Aorta (tissue), 5 donors: ENCODE measurements at regions not wholly inside any gene's neighbourhood (a gene's known extent, or its start where the extent isn't known, plus 50 kb on each side); places are given as distances from the start of the nearest gene placed in this dataset.
"Not testable (repeated sequence)": the region's sequence is repeated elsewhere in the genome, so short reads cannot be mapped to it uniquely, and the experiment has no call there.

Source experiments
- ATAC-seq: fragments of 200-7000 bp; cut with Tn5 transposase; one replicate; pipeline ENCODE4 v1.9.1; 2022; ENCODE audit warnings: moderate library complexity; ENCODE audit not compliant: low FRiP score
- DNase-seq, 2 donors: peaks; one replicate each; pipeline ENCODE4 v3.0.0-alpha.2; 2020
- H3K27ac ChIP-seq, 2 donors: one replicate each; pipeline ENCODE4 v1.5.1; 2013; ENCODE audit warnings: low read length in 2 of 2, mild to moderate bottlenecking in 2 of 2, moderate library complexity in 2 of 2, control low read depth in 1 of 2, inconsistent platforms in 1 of 2, low read depth in 1 of 2
- H3K27me3 ChIP-seq, 2 donors: one replicate each; pipeline ENCODE4 v1.6.1; 2013; ENCODE audit warnings: control low read depth in 1 of 2, low read length in 1 of 2, mild to moderate bottlenecking in 1 of 2, moderate library complexity in 1 of 2; ENCODE audit not compliant: insufficient read depth in 2 of 2, control insufficient read depth in 1 of 2
- H3K36me3 ChIP-seq, 2 donors: one replicate each; pipeline ENCODE4 v1.6.1; 2013; ENCODE audit warnings: control low read depth in 1 of 2, low read length in 1 of 2, mild to moderate bottlenecking in 1 of 2; ENCODE audit not compliant: insufficient read depth in 2 of 2, control insufficient read depth in 1 of 2
- H3K4me1 ChIP-seq, 2 donors: one replicate each; pipeline ENCODE4 v1.6.1; 2013; ENCODE audit warnings: low read length in 2 of 2, control low read depth in 1 of 2, mild to moderate bottlenecking in 1 of 2, moderate library complexity in 1 of 2; ENCODE audit not compliant: insufficient read depth in 2 of 2, control insufficient read depth in 1 of 2
- H3K4me3 ChIP-seq, 2 donors: one replicate each; pipeline ENCODE4 v1.5.1; 2013; ENCODE audit warnings: low read length in 2 of 2, control low read depth in 1 of 2, mild to moderate bottlenecking in 1 of 2
- H3K9me3 ChIP-seq: one replicate; pipeline ENCODE4 v1.6.1; 2013; ENCODE audit warnings: mild to moderate bottlenecking, low read length; ENCODE audit not compliant: control insufficient read depth
- WGBS, 2 donors: extraction: QIAGEN DNeasy Blood & Tissue Kit; methylation state at CpG; one replicate each; pipeline ENCODE4 v1.1.7; 2013; 5-methylcytosine and 5-hydroxymethylcytosine counted together
- intact Hi-C, 2 donors: fragments of 100-400 bp; cut with DNase I; formaldehyde crosslinking; loops; one replicate each; pipeline versions ENCODE4 v1.14.2 to v1.15.0; 2022
- donor health status: healthy with polysubstance abuse.
- donor health status: Bipolar disorder and iron deficiency.
- donor health status: DM: no; HTN: no; CAD: no.
- donor health status: DM: no; HTN: no; CAD: no.
- donor health status: DM: yes; HTN: yes; CAD: no.

DNA sequence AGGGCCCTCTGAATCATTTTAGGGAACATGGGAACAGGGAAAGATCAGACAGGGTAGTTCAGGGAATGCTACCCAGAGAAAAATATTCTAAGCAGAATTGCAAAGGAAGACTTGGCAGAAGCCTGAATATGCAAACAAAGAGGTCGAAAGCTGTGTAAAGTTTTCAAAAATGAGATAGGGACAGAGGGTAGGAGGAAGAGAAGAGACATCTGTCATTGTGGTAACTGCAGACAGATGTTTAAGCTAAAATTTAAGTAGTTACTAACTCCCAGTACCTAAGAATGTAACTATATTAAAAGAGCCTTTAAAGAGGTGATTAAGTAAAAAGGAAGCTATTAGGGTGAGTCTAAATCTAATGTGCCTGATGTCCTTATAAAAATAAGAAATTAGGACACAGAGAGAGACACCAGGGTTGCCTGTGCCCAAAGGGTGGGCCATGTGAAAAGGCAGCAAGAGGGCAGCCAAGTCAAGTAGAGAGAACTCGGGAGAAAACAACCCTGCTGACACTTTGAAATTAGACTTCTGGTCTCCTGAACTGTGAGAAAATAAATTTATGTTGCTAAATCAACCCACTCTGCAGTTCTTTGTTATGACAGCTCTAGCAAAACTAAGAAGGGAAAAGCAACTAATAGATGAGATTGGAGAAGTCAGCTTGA lies 1647.4 kb upstream of the C9orf72 start:
- Histone ChIP-seq H3K27ac (no peak overlapping the region), H3K4me3 (no peak overlapping the region), H3K36me3 (no peaks in the 10 kb centered on the region), H3K4me1 (no peaks in the 10 kb centered on the region), H3K27me3 (no peaks in the 10 kb centered on the region), H3K9me3 (no peaks in the 10 kb centered on the region)
- intact Hi-C loops = no loop called here
- WGBS, 2 donors = 13 to 16% methylated on average over 2 of the region's 2 CpGs
- DNase-seq (no peak), ATAC-seq (no peak)

DNA sequence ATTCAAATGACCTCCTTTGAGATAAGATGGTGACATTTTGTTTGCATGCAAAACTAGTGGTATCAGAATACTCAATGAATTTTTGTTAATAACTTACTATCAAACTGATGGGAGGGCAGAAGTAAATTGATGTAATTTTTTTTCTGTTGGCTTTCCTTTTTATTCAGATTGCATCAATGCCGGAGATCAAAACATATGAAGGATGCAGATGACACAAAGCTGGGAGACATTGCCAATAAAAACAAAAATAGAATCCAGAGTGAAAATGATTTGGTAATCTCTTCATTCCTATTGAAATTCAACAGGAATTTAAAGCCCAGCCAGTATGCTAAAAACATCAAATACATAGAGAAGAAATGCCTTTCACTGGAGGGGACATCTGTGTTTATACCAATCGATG lies 1655.3 kb upstream of the C9orf72 start:
- Histone ChIP-seq H3K27ac (no peak overlapping the region), H3K4me3 (no peak overlapping the region), H3K4me1 (no peaks in the 10 kb centered on the region), H3K36me3 (no peaks in the 10 kb centered on the region), H3K27me3 (no peaks in the 10 kb centered on the region), H3K9me3 (no peaks in the 10 kb centered on the region)
- no peak for DNase-seq
- intact Hi-C loops = no loop called here
- no peak for ATAC-seq
- 72 to 78% methylated on average over 2 of the region's 2 CpGs for WGBS, 2 donors

DNA sequence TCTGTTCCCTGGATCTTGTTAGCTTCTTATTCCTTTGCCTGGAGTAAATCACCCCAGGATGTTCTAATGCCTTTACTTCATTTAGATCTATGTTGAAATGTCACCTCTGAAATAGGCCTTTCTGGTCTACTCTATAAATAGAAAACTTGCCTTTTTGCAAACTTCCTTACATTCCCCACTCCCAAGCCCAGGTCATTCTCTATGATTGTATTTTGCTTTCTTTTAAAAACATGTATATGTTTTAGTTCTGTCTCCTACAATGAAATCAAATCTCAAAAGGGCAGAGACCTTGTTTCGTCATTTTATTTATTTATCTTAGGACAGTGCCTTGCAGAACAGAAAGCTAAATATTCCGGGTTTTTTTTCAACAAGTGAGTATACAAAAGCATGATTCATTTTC lies 1657.7 kb upstream of the C9orf72 start:
- no peak for DNase-seq
- no peak overlapping the region for H3K27ac ChIP-seq
- no peak overlapping the region for H3K4me3 ChIP-seq
- no peak for ATAC-seq
- no peaks in the 10 kb centered on the region for H3K36me3 ChIP-seq
- intact Hi-C loops = no loop called here
- H3K9me3 ChIP-seq = no peaks in the 10 kb centered on the region
- no peaks in the 10 kb centered on the region for H3K4me1 ChIP-seq
- 12 to 26% methylated on average over 2 of the region's 2 CpGs for WGBS, 2 donors
- no peaks in the 10 kb centered on the region for H3K27me3 ChIP-seq

DNA sequence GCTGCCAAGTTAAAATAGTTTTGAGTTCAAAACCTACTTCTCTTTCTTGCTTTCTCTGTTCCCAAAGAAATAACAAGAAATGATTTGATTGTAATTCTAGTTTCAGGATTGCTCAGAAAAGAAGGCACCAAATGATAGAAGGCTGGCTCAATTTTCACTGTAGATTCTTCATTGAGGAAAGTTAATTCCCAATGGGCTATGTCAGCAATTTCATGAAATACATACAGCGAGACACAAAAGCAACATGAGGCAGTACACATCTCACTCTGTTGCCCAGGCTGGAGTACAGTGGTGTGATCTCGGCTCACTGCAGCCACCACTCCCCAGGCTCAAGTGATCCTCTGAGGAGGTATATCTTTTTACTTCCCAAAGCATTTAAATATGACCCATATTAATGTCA lies 1659.9 kb upstream of the C9orf72 start:
- ATAC-seq (no peak), DNase-seq (no peak)
- no peaks in the 10 kb centered on the region for H3K9me3 ChIP-seq
- no peaks in the 10 kb centered on the region for H3K36me3 ChIP-seq
- H3K27me3 ChIP-seq = no peaks in the 10 kb centered on the region
- H3K27ac ChIP-seq = no peak overlapping the region
- 79 to 84% methylated on average over 2 of the region's 2 CpGs for WGBS, 2 donors
- H3K4me3 ChIP-seq = no peak overlapping the region
- intact Hi-C loops = no loop called here
- H3K4me1 ChIP-seq = no peaks in the 10 kb centered on the region

DNA sequence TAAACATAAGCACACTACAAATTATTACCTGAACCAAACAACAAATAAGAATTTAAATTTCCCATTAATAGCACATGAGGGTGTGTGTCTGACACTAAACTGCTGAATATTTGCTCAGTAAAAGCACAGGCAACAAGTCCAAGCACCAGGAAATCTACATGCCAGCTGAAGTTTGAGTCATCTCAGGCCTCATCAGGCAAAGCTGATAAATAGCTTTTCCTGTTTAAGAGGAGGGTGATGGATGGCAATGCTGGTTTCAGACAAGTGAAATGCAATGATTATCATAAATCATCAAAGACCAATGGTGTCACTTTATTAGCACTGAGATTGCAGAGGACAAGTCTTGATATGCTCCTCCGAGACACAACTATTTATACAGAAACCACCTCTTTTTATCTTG lies 1668.0 kb upstream of the C9orf72 start:
- intact Hi-C loops = no loop called here
- H3K9me3 ChIP-seq = peaks cover 2% of the 10 kb centered on the region
- ATAC-seq (no peak), DNase-seq (no peak)
- no peak overlapping the region for H3K4me3 ChIP-seq
- no peak overlapping the region for H3K27ac ChIP-seq
- no peaks in the 10 kb centered on the region for H3K36me3 ChIP-seq
- no peaks in the 10 kb centered on the region for H3K27me3 ChIP-seq
- WGBS, 2 donors = 69 to 75% methylated on average over 1 of the region's 1 CpG
- no peaks in the 10 kb centered on the region for H3K4me1 ChIP-seq

DNA sequence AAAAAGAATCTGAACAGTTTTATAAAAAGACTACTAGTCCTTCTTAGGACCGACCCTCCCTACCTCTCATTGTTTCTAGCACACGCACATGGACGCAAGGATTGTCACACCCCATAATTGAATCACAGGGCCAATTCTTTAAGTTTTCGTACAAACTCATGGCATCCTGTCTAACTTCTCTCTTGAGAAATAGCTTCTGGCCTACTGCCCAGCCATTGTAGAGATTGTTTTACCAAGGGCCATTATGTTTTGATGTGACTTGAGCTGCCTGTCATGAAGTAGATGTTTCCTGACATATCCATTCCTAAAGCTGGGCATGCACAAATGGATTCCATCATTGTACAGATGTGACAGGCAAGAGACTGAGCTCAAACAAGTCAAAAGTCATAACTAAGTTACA lies 1672.1 kb upstream of the C9orf72 start:
- H3K4me1 ChIP-seq = no peaks in the 10 kb centered on the region
- DNase-seq = no peak

DNA sequence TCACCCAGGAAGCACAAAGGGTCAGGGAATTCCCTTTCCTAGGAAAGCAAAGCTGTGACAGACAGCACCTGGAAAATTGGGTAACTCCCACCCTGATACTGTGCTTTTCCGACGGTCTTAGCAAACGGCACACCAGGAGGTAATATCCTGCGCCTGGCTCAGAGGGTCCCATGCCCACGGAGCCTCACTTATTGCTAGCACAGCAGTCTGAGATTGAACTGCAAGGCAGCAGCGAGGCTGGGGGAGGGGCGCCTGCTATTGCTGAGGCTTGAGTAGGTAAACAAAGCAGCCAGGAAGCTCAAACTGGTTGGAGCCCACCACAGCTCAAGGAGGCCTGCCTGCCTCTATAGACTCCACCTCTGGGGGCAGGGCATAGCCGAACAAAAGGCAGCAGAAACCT lies 1697.1 kb upstream of the C9orf72 start:
- DNase-seq, H3K4me1 ChIP-seq, H3K27me3 ChIP-seq, intact Hi-C loops, H3K36me3 ChIP-seq, H3K27ac ChIP-seq, H3K4me3 ChIP-seq, H3K9me3 ChIP-seq, ATAC-seq: not testable (repeated sequence)
- 88 to 90% methylated on average over 8 of the region's 8 CpGs for WGBS, 2 donors

More for the DNA sequence above, 1672.1 kb upstream of the C9orf72 start:
- Histone ChIP-seq H3K27me3 (no peaks in the 10 kb centered on the region), H3K4me3 (no peak overlapping the region), H3K36me3 (no peaks in the 10 kb centered on the region), H3K9me3 (peaks cover 2% of the 10 kb centered on the region), H3K27ac (no peak overlapping the region)
- intact Hi-C loops = no loop called here
- no peak for ATAC-seq
- WGBS, 2 donors = 46% methylated on average over 4 of the region's 4 CpGs

DNA sequence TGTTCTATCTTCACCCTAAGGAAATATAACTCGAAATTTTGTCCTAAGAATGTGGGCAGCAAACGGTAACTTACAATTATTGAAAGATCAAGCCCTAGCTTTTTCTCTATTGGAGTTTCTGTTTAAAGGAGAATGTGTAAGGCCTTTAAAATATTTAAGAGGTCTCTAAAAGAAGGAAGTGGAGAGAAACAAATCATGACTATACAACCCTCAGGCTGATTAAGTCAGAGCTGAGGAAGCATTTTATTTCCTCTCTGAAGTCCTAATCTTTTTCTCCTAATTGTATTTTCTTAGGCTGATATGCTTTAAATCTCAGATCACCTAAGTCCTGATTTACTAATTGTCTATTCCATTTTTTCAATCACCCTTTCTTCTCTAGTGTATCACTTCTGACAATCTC lies 1708.8 kb upstream of the C9orf72 start:
- Histone ChIP-seq H3K9me3 (no peaks in the 10 kb centered on the region), H3K36me3 (no peaks in the 10 kb centered on the region), H3K4me1 (no peaks in the 10 kb centered on the region), H3K27me3 (no peaks in the 10 kb centered on the region), H3K4me3 (no peak overlapping the region), H3K27ac (no peak overlapping the region)
- ATAC-seq = no peak
- intact Hi-C loops = no loop called here
- WGBS, 2 donors = 28 to 45% methylated on average over 2 of the region's 2 CpGs
- no peak for DNase-seq

DNA sequence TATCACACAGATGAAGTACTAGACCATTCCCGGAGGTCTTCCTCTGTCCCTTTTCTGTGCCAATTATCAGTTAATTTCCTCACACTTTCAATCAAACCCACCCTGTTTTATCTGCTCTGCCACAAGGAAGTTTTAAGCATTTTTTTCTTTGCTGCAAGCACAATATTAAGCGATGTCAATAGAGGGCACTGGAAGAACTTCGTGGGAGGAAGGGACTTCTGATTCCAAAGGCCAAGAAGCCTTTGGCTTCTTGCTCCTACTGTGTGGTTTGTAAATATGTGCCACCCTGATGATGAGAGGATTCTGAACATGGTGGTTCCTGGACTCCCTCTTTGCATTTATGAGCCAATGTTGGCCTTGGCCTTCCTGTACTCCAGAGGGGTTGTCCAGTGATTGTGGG lies 1712.5 kb upstream of the C9orf72 start:
- Histone ChIP-seq H3K4me3 (no peak overlapping the region), H3K36me3 (no peaks in the 10 kb centered on the region), H3K27ac (no peak overlapping the region), H3K27me3 (no peaks in the 10 kb centered on the region), H3K4me1 (no peaks in the 10 kb centered on the region), H3K9me3 (no peaks in the 10 kb centered on the region)
- no peak for ATAC-seq
- intact Hi-C loops = no loop called here
- 50 to 53% methylated on average over 3 of the region's 3 CpGs for WGBS, 2 donors
- no peak for DNase-seq
